Natural killer cell (primary cell): ENCODE measurements at regions not wholly inside any gene's neighbourhood (a gene's known extent, or its start where the extent isn't known, plus 50 kb on each side); places are given as distances from the start of the nearest gene placed in this dataset.

Source experiments
- ATAC-seq, 3 donors: fragments of 150-1000 bp in 2 of 3; fragments of 200-7000 bp in 1 of 3; cut with Tn5 transposase; 1 replicate in 1 of 3; 2 replicates in 2 of 3; pipeline ENCODE4 v1.10.0; 2021; ENCODE audit warnings: mild to moderate bottlenecking in 2 of 3, moderate library complexity in 2 of 3
- DNase-seq, 2 donors: peaks; one replicate each; pipeline versions ENCODE4 v3.0.0 to v3.0.0-alpha.2; 2013 to 2021; ENCODE audit warnings: mixed read lengths in 1 of 2
- H3K27ac ChIP-seq: one replicate; pipeline ENCODE4 v1.5.1; 2013; ENCODE audit warnings: mild to moderate bottlenecking, low read length
- H3K27me3 ChIP-seq: one replicate; pipeline ENCODE4 v1.6.1; 2013; ENCODE audit warnings: low read length; ENCODE audit not compliant: control insufficient read depth, insufficient read depth
- H3K36me3 ChIP-seq: one replicate; pipeline ENCODE4 v1.6.1; 2013; ENCODE audit warnings: low read length; ENCODE audit not compliant: control insufficient read depth, insufficient read depth
- H3K4me1 ChIP-seq: one replicate; pipeline ENCODE4 v1.6.1; 2013; ENCODE audit warnings: low read length; ENCODE audit not compliant: control insufficient read depth, insufficient read depth
- H3K4me3 ChIP-seq: one replicate; pipeline ENCODE4 v1.5.1; 2013; ENCODE audit warnings: low read length
- H3K9me3 ChIP-seq: one replicate; pipeline ENCODE4 v1.6.1; 2013; ENCODE audit warnings: low read length; ENCODE audit not compliant: control insufficient read depth, insufficient read depth
- H3K27ac Mint-ChIP-seq, 2 donors: one replicate each; pipeline ENCODE4 v1.8.0; 2022; ENCODE audit warnings: mild to moderate bottlenecking in 2 of 2, mixed read lengths in 2 of 2, moderate library complexity in 1 of 2
- H3K27me3 Mint-ChIP-seq, 2 donors: one replicate each; pipeline ENCODE4 v1.8.0; 2022; ENCODE audit warnings: low read depth in 2 of 2, mixed read lengths in 2 of 2
- H3K36me3 Mint-ChIP-seq: one replicate; pipeline ENCODE4 v1.8.0; 2022; ENCODE audit warnings: mixed read lengths
- H3K4me1 Mint-ChIP-seq, 2 donors: one replicate each; pipeline ENCODE4 v1.8.0; 2022; ENCODE audit warnings: mixed read lengths in 2 of 2
- H3K4me3 Mint-ChIP-seq: one replicate; pipeline ENCODE4 v1.8.0; 2022; ENCODE audit warnings: mild to moderate bottlenecking, moderate library complexity, mixed read lengths
- H3K9me3 Mint-ChIP-seq, 2 donors: one replicate each; pipeline ENCODE4 v1.8.0; 2022; ENCODE audit warnings: mixed read lengths in 2 of 2
- CTCF ChIP-seq: fragments of 200-600 bp; IDR thresholded peaks from one replicate; pipeline ENCODE4 v1.8.0; 2022; ENCODE audit warnings: antibody characterized with exemption
- WGBS: methylation state at CpG from one replicate; pipeline ENCODE4 v1.1.7; 2013; ENCODE audit warnings: missing lambda C conversion rate; ENCODE audit not compliant: insufficient coverage; 5-methylcytosine and 5-hydroxymethylcytosine counted together
- intact Hi-C: fragments of 100-400 bp; cut with micrococcal nuclease; formaldehyde crosslinking; loops from one replicate; pipeline ENCODE4 v1.14.2; 2022

DNA sequence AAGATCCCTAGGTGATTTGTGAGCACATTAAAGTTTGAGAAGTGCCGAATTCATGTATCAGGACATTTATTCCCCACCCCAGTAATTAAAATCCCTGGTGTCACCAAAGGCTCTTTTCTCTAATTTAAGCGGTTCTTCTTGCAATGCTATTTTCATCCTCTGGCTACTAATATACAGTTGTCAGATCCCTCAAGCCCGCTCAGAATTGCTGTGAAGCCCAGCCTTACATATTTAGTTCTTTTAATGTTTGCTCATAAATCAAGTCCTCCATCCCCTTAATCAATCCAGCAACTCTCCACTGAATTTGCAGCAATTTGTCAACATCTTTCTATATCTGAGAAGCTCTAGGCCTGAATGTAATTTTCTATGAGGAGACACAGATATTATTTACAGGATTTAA is 437.9 kb downstream of the PIK3C3 start:
- WGBS: 86% methylated on average over 3 of the region's 3 CpGs
- H3K4me1 ChIP-seq: no peaks in the 10 kb centered on the region
- no peaks in the 10 kb centered on the region for H3K27me3 Mint-ChIP-seq
- no peaks in the 10 kb centered on the region for H3K36me3 ChIP-seq
- no peak overlapping the region for H3K4me3 Mint-ChIP-seq
- no peaks in the 10 kb centered on the region for H3K4me1 Mint-ChIP-seq
- ATAC-seq (no peak), DNase-seq (no peak)
- H3K36me3 Mint-ChIP-seq: peaks cover 5% of the 10 kb centered on the region
- H3K9me3 ChIP-seq: no peaks in the 10 kb centered on the region
- H3K27ac Mint-ChIP-seq: no peak overlapping the region
- no peak for TF ChIP-seq CTCF
- H3K27me3 ChIP-seq: no peaks in the 10 kb centered on the region
- intact Hi-C loops: no loop called here
- H3K27ac ChIP-seq: no peak overlapping the region
- H3K4me3 ChIP-seq: no peak overlapping the region
- peaks cover 15 to 18% of the 10 kb centered on the region in 2 donors for H3K9me3 Mint-ChIP-seq

GRCh38 chr18:42394238-42394637 is 439.2 kb downstream of the PIK3C3 start:
- Histone ChIP-seq H3K27ac (no peak overlapping the region), H3K27me3 (no peaks in the 10 kb centered on the region), H3K4me1 (no peaks in the 10 kb centered on the region), H3K4me3 (no peak overlapping the region), H3K9me3 (no peaks in the 10 kb centered on the region), H3K36me3 (no peaks in the 10 kb centered on the region)
- TF ChIP-seq CTCF: no peak
- H3K27me3 Mint-ChIP-seq: no peaks in the 10 kb centered on the region
- peaks cover 16 to 18% of the 10 kb centered on the region in 2 donors for H3K9me3 Mint-ChIP-seq
- ATAC-seq: no peak
- H3K4me3 Mint-ChIP-seq: no peak overlapping the region
- H3K4me1 Mint-ChIP-seq: no peaks in the 10 kb centered on the region
- intact Hi-C loops: no loop called here
- peaks cover 5% of the 10 kb centered on the region for H3K36me3 Mint-ChIP-seq
- no peak overlapping the region for H3K27ac Mint-ChIP-seq
- no peak for DNase-seq

DNA sequence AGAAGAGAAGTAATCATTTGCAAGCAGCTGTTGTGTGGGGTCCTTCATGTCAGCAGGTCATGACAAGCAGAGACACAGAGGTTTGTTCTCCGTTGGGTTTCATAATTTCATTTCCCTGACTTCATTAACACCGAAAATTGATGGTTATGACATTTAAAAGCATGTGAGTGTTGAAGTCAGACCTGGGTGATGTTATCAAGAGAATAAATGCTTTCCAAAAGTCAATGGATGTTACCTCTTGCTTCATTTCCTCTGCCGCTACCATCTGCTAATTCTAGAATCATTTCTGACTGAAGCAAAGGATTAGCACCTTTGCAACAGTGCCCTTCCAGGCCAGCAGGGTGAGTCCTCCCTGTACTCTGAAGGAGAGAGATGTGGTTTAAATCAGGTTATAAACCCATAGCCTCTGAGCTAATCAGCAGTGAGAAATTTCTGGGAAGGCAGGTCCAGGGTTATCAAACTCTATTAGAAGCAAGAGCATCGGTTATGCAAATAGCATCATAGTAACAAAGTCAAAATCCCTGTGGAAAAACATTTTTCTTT is 446.2 kb downstream of the PIK3C3 start:
- Mint-ChIP-seq H3K9me3 (peaks cover 6 to 14% of the 10 kb centered on the region in 2 donors), H3K4me1 (no peaks in the 10 kb centered on the region), H3K36me3 (peaks cover 5% of the 10 kb centered on the region), H3K27ac (no peak overlapping the region), H3K4me3 (no peak overlapping the region), H3K27me3 (no peaks in the 10 kb centered on the region)
- Histone ChIP-seq H3K27me3 (no peaks in the 10 kb centered on the region), H3K4me1 (no peaks in the 10 kb centered on the region), H3K9me3 (no peaks in the 10 kb centered on the region), H3K4me3 (no peak overlapping the region), H3K27ac (no peak overlapping the region), H3K36me3 (no peaks in the 10 kb centered on the region)
- intact Hi-C loops: no loop called here
- DNase-seq: no peak
- no peak for ATAC-seq
- TF ChIP-seq CTCF: no peak
- 83% methylated on average over 3 of the region's 4 CpGs for WGBS

- H3K27ac Mint-ChIP-seq: no peak overlapping the region
- no peaks in the 10 kb centered on the region for H3K4me1 ChIP-seq
- H3K9me3 Mint-ChIP-seq: peaks cover 7 to 9% of the 10 kb centered on the region in 2 donors
- no peaks in the 10 kb centered on the region for H3K4me1 Mint-ChIP-seq
- ATAC-seq: no peak
- peaks cover 4% of the 10 kb centered on the region for H3K9me3 ChIP-seq
- 94% methylated on average over 1 of the region's 2 CpGs for WGBS
- no peak for TF ChIP-seq CTCF
- intact Hi-C loops: no loop called here
- no peaks in the 10 kb centered on the region for H3K36me3 Mint-ChIP-seq
- H3K27ac ChIP-seq: no peak overlapping the region
- H3K36me3 ChIP-seq: no peaks in the 10 kb centered on the region
- no peaks in the 10 kb centered on the region for H3K27me3 ChIP-seq
- no peak for DNase-seq
- H3K27me3 Mint-ChIP-seq: no peaks in the 10 kb centered on the region
- H3K4me3 Mint-ChIP-seq: no peak overlapping the region
- no peak overlapping the region for H3K4me3 ChIP-seq
Measured at GRCh38 chr18:42404151-42404550, 449.1 kb downstream of the PIK3C3 start.
